Skeletal muscle tissue (tissue), 3 donors: ENCODE measurements at regions not wholly inside any gene's neighbourhood (a gene's known extent, or its start where the extent isn't known, plus 50 kb on each side); places are given as distances from the start of the nearest gene placed in this dataset.

ENCODE experiments used
- H3K27ac ChIP-seq: one replicate; pipeline ENCODE4 v1.7.0; 2013; ENCODE audit warnings: mild to moderate bottlenecking, low read depth, low read length, inconsistent platforms
- H3K27me3 ChIP-seq, 3 donors: one replicate each; pipeline ENCODE4 v1.7.0; 2013; ENCODE audit warnings: low read length in 3 of 3; ENCODE audit not compliant: control insufficient read depth in 3 of 3, insufficient read depth in 3 of 3
- H3K36me3 ChIP-seq, 3 donors: one replicate each; pipeline ENCODE4 v1.7.0; 2013; ENCODE audit warnings: low read length in 3 of 3; ENCODE audit not compliant: control insufficient read depth in 3 of 3, insufficient read depth in 3 of 3
- H3K4me1 ChIP-seq, 3 donors: one replicate each; pipeline ENCODE4 v1.7.0; 2013; ENCODE audit warnings: low read length in 3 of 3, mild to moderate bottlenecking in 3 of 3; ENCODE audit not compliant: control insufficient read depth in 3 of 3, insufficient read depth in 3 of 3
- H3K4me3 ChIP-seq, 3 donors: one replicate each; pipeline ENCODE4 v1.7.0; 2013; ENCODE audit warnings: low read length in 3 of 3
- H3K9ac ChIP-seq, 3 donors: one replicate each; pipeline ENCODE4 v1.7.0; 2013; ENCODE audit warnings: low read length in 3 of 3, mild to moderate bottlenecking in 3 of 3, moderate library complexity in 2 of 3, low read depth in 1 of 3
- H3K9me3 ChIP-seq, 3 donors: one replicate each; pipeline ENCODE4 v1.7.0; 2013; ENCODE audit warnings: low read length in 3 of 3; ENCODE audit not compliant: control insufficient read depth in 3 of 3
- donor health status: Osteomylitis.

DNA sequence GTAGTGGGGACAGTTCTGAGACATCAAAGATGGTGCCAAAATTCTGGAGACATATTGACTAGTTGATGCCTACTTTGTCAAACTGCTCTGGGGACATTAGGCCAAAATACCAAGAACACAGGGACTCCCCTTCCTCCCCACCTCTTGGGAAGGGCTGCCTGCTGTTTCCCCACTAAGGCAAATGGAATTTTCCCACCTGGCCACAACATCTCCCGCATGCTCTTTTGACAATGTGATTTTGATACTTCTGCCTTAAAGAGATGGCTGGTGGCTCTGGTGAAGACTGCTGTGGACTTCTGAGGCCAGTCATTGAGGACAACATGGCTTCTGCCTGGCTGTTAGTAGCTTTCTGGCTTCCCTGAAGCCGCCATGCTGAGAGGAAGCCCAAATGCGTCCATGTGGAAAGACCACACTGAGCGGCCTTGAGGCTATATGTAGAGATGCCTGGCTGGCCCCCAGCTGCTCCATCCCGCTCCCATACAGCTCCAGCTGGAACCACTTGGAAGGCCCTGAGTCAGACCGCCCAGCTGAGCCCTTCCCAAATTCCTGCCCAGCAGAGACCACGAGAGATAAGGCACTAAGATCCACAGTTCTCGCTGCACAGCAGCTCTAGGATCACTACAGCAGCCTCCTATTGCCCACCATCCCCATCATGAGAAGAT is 226.7 kb downstream of the SYK start:
- H3K4me1 ChIP-seq = no peaks in the 10 kb centered on the region
- no peak overlapping the region for H3K4me3 ChIP-seq
- H3K9me3 ChIP-seq = no peaks in the 10 kb centered on the region
- no peaks in the 10 kb centered on the region for H3K27me3 ChIP-seq
- H3K27ac ChIP-seq = no peak overlapping the region
- H3K9ac ChIP-seq = no peak overlapping the region
- no peaks in the 10 kb centered on the region for H3K36me3 ChIP-seq

DNA sequence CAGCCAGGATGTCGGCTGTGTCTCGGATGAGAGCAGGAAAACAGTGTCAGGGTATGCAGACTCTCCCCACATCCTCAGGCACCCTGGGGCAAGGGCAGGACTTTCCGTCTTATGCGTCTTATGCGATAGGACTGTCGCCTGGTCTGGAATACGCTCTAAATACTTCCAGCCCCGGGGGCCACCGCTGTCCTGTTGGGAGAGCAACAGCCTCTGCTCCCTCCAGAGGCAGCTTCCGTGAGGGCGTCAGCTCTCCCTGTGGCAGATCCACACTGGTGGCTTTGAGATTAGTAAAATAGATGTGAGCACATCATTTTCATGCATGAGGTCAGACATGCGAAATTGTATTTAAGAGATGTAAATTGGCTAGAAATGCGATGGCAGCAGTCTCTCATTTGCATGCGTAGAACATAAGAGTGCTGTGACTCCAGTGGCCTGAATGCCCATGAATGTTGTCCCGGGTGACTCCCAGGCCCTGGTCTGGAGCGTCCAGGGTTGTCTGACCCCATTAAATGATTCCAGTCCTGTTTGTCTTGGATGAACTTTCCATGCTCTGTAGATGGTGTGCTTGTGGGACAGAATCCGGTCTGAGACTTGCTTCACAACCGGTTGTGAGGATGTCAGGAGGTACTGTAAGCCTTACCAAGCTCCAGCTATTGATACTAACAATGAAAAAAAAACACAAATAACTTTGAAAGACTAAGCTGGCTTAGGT is 228.2 kb downstream of the SYK start:
- Histone ChIP-seq H3K27me3 (no peaks in the 10 kb centered on the region), H3K36me3 (no peaks in the 10 kb centered on the region), H3K9ac (no peak overlapping the region), H3K9me3 (no peaks in the 10 kb centered on the region), H3K4me3 (no peak overlapping the region), H3K27ac (no peak overlapping the region), H3K4me1 (no peaks in the 10 kb centered on the region)

DNA sequence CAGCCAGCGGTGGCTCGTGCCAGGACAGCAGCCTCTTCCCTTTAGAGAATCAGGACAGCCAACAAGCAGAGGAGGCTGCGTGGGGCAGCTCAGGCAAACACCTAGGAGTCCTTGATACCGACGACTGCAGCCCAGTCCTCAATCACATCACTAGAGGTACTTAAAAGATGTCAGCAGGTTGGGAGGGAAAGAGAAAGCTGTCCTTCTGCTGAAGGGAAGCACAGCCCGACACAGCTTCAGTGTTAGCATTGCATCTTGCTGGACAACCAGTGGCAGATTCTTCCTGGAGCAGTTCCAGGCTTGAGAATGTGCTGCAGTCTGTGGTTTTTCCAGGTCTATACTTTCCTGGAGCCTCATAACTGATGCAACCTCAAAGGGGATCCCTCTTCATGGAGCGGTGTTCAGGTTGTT is 230.5 kb downstream of the SYK start:
- H3K4me3 ChIP-seq = no peak overlapping the region
- H3K9me3 ChIP-seq = no peaks in the 10 kb centered on the region
- H3K9ac ChIP-seq = no peak overlapping the region
- no peaks in the 10 kb centered on the region for H3K27me3 ChIP-seq
- no peak overlapping the region for H3K27ac ChIP-seq
- H3K4me1 ChIP-seq = peaks cover 3 to 4% (median 4%) of the 10 kb centered on the region in 3 donors
- no peaks in the 10 kb centered on the region for H3K36me3 ChIP-seq

DNA sequence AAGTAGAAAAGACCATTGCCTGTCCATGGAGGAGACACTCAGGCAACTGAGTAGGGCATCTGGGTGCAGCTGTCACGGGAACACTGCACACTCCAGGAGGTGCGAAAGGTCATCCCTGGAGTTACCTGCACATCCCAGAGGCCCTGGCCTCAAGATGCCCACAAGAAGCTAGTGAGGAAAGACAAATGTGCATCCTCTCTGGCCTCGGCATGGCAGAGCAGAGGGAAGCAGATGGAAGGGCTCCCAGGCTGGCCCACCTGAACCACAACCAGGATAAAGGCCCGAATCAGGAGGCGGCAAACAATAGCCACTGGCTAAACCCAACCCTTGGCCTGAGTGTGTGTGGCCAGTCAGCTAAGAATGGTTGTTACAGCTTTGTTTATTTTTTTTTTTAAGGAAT is 231.7 kb downstream of the SYK start:
- Histone ChIP-seq H3K4me1 (peaks cover 12 to 16% (median 12%) of the 10 kb centered on the region in 3 donors), H3K9ac (no peak overlapping the region), H3K9me3 (no peaks in the 10 kb centered on the region), H3K27me3 (no peaks in the 10 kb centered on the region), H3K36me3 (no peaks in the 10 kb centered on the region), H3K4me3 (no peak overlapping the region), H3K27ac (no peak overlapping the region)

DNA sequence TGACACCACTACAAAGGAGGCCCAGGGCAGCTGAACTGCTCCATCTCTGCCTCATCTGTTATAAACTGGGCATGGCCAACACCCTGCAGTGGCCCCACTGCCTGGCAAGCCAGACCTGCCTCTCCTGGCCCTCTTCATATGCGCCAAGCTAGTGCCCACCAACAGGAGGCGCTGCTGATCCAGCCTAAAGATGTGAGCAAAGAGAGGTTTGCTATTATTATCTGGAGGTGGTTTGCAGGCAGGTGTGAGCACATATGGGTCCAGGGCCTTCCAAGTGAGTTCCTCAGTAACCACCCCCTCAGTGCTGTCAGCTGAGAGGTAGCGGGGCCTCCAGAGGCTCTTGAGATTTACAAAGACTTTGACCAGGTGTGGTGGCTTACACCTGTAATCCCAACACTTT is 232.2 kb downstream of the SYK start:
- H3K27me3 ChIP-seq = no peaks in the 10 kb centered on the region
- no peak overlapping the region for H3K9ac ChIP-seq
- no peak overlapping the region for H3K4me3 ChIP-seq
- no peak overlapping the region for H3K27ac ChIP-seq
- H3K4me1 ChIP-seq = peaks cover 12 to 21% (median 15%) of the 10 kb centered on the region in 3 donors
- H3K36me3 ChIP-seq = no peaks in the 10 kb centered on the region
- no peaks in the 10 kb centered on the region for H3K9me3 ChIP-seq

DNA sequence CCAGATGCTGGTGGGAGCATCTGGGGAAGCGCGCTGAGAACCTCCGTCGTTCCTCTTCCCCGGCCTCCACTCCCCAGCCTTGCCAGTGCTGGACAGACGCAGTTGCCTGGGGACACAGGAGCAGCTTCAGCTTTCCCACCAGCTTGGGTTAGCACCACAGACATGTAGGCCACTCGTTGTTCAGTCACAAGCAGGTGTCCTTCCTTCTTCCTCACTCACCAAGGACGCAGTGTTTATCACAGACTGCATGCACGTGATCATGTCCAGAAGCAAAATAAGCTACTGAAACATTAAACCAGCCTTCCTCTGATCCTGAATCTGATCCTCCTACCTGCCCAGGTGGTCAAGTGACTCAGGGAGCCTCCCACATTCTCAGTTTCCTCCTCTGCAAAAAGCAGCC is 232.9 kb downstream of the SYK start:
- Histone ChIP-seq H3K27ac (no peak overlapping the region), H3K4me3 (no peak overlapping the region), H3K9me3 (no peaks in the 10 kb centered on the region), H3K4me1 (peaks cover 15 to 28% (median 15%) of the 10 kb centered on the region in 3 donors), H3K36me3 (no peaks in the 10 kb centered on the region), H3K9ac (no peak overlapping the region), H3K27me3 (no peaks in the 10 kb centered on the region)

DNA sequence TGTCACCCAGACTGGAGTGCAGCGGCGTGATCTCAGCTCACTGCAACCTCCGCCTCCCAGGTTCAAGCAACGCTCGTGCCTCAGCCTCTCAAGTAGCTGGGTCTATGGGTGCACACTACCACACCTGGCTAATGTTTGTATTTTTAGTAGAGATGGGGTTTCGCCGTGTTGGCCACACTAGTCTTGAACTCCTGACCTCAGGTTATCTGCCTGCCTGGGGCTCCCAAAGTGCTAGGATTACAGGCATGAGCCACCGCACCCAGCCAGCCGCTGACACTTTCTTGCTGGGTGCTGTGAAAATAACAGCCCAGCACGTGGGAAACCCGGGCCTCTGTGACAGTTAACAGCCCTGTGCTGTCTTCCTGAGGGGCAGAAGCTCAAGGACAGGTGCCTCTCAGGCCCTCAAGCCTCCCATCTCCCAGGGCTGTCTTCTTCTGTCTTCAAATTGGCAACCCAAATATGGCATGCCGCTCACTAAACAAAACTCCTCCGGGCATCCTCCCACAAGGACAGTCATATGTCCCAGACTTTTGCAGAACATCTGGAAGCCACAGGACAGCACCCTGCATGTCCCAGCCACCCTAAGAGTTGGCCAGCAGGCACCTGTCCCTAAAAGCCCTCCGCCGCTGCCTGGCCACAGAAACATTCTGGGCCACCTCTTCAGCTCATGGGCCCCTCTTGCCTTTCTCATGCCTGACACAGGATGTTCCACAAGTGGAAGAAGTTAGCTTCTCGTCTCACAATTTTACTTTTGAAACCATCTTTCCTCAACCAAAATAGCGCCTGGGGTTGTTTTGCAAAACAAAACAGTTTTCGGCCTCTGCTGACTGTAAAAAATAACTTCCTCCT is 233.6 kb downstream of the SYK start:
- Histone ChIP-seq H3K4me3 (no peak overlapping the region), H3K27ac (no peak overlapping the region), H3K4me1 (peaks cover 15 to 28% (median 15%) of the 10 kb centered on the region in 3 donors), H3K36me3 (no peaks in the 10 kb centered on the region), H3K9me3 (no peaks in the 10 kb centered on the region), H3K27me3 (no peaks in the 10 kb centered on the region), H3K9ac (no peak overlapping the region)

DNA sequence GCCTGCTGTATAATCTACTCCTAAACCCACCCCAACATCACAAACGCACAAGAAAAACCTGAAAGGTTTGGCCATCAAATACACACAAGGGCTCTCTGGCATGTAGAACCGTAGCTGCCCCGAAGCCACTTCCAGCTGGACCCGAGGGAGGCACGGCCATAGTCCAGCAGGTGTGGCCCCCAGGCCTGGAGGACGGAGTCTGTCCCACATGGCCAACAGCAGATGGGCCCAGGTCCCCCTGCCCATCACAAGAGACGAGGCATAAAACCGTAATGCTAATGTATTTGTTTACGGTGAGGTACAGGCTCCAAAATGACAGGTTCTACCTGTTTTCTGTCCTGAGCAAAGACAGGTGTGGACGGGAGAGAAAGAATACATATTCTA is 234.2 kb downstream of the SYK start:
- H3K9ac ChIP-seq = no peak overlapping the region
- no peaks in the 10 kb centered on the region for H3K9me3 ChIP-seq
- H3K4me3 ChIP-seq = no peak overlapping the region
- no peaks in the 10 kb centered on the region for H3K36me3 ChIP-seq
- H3K27ac ChIP-seq = no peak overlapping the region
- H3K27me3 ChIP-seq = no peaks in the 10 kb centered on the region
- peaks cover 15 to 28% (median 15%) of the 10 kb centered on the region in 3 donors for H3K4me1 ChIP-seq

DNA sequence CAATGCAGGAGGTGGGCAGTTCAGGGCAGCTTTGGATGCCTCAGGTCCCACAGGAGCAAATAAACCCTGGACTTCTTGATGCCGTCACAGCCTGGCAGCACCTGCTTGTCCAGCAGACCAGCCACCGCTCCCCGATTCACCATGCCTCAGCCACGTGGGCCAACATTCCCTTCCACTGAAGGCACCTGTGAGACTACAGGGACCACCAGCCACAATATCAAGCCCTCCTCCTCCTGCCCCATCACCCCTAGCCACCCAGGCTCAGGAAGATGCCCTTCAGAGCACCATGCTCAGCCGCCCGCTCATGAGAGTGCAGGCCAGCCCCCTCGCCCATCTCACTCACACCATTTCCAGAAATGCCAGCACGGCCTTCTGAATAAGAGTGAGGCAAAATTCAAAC is 234.7 kb downstream of the SYK start:
- H3K27me3 ChIP-seq = no peaks in the 10 kb centered on the region
- H3K9ac ChIP-seq = no peak overlapping the region
- no peak overlapping the region for H3K27ac ChIP-seq
- peaks cover 15 to 28% (median 15%) of the 10 kb centered on the region in 3 donors for H3K4me1 ChIP-seq
- no peaks in the 10 kb centered on the region for H3K36me3 ChIP-seq
- H3K4me3 ChIP-seq = no peak overlapping the region
- no peaks in the 10 kb centered on the region for H3K9me3 ChIP-seq
